ENCODE measurements at regions not wholly inside any gene's neighbourhood (a gene's known extent, or its start where the extent isn't known, plus 50 kb on each side); places are given as distances from the start of the nearest gene placed in this dataset.

DNA sequence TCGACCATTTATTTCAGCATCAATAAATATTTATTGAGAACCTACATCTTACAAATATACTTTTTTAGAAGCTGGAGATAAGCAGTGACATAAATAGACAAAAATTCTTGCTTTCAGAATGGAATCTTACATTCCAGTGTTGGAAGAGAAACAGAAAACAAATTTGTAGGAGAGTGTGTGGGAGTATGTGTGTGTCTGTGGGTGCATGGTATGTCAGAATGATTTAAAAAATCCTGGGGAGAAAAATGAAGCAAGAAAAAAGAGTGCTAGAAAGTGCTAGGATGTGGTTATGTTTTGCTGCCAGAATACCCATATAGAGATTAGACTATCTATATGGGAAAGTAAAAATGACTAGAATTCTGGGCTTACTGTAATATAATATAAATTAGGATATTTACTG lies 561.7 kb upstream of the SGO1 start:
- Histone ChIP-seq H3K9me2 (ENCODE audit: insufficient read depth) (no peaks in the 10 kb centered on the region), H3K4me1 (ENCODE audit: insufficient read depth) (peaks cover 13% of the 10 kb centered on the region), H3F3A (replicated peaks; ENCODE audit: low read depth) (no peaks in the 10 kb centered on the region), H3K4me3 (no peak overlapping the region), H4K20me1 (replicated peaks; ENCODE audit: insufficient read depth) (no peaks in the 10 kb centered on the region), H3K79me2 (replicated peaks; ENCODE audit: insufficient read depth) (no peaks in the 10 kb centered on the region), H2AFZ (no peak overlapping the region), H3K4me2 (no peak overlapping the region), H3K36me3 (ENCODE audit: insufficient read depth) (no peaks in the 10 kb centered on the region), H3K27ac (ENCODE audit: low read depth) (no peak overlapping the region), H3K27me3 (ENCODE audit: insufficient read depth) (no peaks in the 10 kb centered on the region)
- H3K4me3 Mint-ChIP-seq = no peak overlapping the region
- no peaks in the 10 kb centered on the region for H3K9me3 Mint-ChIP-seq
- TF ChIP-seq, protein P1, sequence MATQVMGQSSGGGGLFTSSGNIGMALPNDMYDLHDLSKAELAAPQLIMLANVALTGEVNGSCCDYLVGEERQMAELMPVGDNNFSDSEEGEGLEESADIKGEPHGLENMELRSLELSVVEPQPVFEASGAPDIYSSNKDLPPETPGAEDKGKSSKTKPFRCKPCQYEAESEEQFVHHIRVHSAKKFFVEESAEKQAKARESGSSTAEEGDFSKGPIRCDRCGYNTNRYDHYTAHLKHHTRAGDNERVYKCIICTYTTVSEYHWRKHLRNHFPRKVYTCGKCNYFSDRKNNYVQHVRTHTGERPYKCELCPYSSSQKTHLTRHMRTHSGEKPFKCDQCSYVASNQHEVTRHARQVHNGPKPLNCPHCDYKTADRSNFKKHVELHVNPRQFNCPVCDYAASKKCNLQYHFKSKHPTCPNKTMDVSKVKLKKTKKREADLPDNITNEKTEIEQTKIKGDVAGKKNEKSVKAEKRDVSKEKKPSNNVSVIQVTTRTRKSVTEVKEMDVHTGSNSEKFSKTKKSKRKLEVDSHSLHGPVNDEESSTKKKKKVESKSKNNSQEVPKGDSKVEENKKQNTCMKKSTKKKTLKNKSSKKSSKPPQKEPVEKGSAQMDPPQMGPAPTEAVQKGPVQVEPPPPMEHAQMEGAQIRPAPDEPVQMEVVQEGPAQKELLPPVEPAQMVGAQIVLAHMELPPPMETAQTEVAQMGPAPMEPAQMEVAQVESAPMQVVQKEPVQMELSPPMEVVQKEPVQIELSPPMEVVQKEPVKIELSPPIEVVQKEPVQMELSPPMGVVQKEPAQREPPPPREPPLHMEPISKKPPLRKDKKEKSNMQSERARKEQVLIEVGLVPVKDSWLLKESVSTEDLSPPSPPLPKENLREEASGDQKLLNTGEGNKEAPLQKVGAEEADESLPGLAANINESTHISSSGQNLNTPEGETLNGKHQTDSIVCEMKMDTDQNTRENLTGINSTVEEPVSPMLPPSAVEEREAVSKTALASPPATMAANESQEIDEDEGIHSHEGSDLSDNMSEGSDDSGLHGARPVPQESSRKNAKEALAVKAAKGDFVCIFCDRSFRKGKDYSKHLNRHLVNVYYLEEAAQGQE (IDR thresholded peaks at IDR 0.05; ENCODE audit: unreplicated experiment) = no peak
- no peak for TF ChIP-seq STAT1 (IDR thresholded peaks at IDR 0.05; ENCODE audit: unreplicated experiment)
- TF ChIP-seq CREB1 (CRISPR knock-in tag; IDR thresholded peaks at IDR 0.05; ENCODE audit: low read depth) = no peak
- TF ChIP-seq, protein P2, sequence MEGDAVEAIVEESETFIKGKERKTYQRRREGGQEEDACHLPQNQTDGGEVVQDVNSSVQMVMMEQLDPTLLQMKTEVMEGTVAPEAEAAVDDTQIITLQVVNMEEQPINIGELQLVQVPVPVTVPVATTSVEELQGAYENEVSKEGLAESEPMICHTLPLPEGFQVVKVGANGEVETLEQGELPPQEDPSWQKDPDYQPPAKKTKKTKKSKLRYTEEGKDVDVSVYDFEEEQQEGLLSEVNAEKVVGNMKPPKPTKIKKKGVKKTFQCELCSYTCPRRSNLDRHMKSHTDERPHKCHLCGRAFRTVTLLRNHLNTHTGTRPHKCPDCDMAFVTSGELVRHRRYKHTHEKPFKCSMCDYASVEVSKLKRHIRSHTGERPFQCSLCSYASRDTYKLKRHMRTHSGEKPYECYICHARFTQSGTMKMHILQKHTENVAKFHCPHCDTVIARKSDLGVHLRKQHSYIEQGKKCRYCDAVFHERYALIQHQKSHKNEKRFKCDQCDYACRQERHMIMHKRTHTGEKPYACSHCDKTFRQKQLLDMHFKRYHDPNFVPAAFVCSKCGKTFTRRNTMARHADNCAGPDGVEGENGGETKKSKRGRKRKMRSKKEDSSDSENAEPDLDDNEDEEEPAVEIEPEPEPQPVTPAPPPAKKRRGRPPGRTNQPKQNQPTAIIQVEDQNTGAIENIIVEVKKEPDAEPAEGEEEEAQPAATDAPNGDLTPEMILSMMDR (conservative IDR thresholded peaks at IDR 0.05; ENCODE audit: low read depth in 2 of 2) = no peak
- no peak for TF ChIP-seq EZH2phosphoT487 (IDR thresholded peaks at IDR 0.05; ENCODE audit: unreplicated experiment)
- no peak for TF ChIP-seq EZH2 (IDR thresholded peaks at IDR 0.05; ENCODE audit: low read depth, unreplicated experiment)
- TF ChIP-seq, protein P3, sequence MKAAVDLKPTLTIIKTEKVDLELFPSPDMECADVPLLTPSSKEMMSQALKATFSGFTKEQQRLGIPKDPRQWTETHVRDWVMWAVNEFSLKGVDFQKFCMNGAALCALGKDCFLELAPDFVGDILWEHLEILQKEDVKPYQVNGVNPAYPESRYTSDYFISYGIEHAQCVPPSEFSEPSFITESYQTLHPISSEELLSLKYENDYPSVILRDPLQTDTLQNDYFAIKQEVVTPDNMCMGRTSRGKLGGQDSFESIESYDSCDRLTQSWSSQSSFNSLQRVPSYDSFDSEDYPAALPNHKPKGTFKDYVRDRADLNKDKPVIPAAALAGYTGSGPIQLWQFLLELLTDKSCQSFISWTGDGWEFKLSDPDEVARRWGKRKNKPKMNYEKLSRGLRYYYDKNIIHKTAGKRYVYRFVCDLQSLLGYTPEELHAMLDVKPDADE (IDR thresholded peaks at IDR 0.05) = no peak
- no peak for TF ChIP-seq NANOG (IDR thresholded peaks at IDR 0.05; ENCODE audit: borderline replicate concordance)
- TF ChIP-seq, protein P4, sequence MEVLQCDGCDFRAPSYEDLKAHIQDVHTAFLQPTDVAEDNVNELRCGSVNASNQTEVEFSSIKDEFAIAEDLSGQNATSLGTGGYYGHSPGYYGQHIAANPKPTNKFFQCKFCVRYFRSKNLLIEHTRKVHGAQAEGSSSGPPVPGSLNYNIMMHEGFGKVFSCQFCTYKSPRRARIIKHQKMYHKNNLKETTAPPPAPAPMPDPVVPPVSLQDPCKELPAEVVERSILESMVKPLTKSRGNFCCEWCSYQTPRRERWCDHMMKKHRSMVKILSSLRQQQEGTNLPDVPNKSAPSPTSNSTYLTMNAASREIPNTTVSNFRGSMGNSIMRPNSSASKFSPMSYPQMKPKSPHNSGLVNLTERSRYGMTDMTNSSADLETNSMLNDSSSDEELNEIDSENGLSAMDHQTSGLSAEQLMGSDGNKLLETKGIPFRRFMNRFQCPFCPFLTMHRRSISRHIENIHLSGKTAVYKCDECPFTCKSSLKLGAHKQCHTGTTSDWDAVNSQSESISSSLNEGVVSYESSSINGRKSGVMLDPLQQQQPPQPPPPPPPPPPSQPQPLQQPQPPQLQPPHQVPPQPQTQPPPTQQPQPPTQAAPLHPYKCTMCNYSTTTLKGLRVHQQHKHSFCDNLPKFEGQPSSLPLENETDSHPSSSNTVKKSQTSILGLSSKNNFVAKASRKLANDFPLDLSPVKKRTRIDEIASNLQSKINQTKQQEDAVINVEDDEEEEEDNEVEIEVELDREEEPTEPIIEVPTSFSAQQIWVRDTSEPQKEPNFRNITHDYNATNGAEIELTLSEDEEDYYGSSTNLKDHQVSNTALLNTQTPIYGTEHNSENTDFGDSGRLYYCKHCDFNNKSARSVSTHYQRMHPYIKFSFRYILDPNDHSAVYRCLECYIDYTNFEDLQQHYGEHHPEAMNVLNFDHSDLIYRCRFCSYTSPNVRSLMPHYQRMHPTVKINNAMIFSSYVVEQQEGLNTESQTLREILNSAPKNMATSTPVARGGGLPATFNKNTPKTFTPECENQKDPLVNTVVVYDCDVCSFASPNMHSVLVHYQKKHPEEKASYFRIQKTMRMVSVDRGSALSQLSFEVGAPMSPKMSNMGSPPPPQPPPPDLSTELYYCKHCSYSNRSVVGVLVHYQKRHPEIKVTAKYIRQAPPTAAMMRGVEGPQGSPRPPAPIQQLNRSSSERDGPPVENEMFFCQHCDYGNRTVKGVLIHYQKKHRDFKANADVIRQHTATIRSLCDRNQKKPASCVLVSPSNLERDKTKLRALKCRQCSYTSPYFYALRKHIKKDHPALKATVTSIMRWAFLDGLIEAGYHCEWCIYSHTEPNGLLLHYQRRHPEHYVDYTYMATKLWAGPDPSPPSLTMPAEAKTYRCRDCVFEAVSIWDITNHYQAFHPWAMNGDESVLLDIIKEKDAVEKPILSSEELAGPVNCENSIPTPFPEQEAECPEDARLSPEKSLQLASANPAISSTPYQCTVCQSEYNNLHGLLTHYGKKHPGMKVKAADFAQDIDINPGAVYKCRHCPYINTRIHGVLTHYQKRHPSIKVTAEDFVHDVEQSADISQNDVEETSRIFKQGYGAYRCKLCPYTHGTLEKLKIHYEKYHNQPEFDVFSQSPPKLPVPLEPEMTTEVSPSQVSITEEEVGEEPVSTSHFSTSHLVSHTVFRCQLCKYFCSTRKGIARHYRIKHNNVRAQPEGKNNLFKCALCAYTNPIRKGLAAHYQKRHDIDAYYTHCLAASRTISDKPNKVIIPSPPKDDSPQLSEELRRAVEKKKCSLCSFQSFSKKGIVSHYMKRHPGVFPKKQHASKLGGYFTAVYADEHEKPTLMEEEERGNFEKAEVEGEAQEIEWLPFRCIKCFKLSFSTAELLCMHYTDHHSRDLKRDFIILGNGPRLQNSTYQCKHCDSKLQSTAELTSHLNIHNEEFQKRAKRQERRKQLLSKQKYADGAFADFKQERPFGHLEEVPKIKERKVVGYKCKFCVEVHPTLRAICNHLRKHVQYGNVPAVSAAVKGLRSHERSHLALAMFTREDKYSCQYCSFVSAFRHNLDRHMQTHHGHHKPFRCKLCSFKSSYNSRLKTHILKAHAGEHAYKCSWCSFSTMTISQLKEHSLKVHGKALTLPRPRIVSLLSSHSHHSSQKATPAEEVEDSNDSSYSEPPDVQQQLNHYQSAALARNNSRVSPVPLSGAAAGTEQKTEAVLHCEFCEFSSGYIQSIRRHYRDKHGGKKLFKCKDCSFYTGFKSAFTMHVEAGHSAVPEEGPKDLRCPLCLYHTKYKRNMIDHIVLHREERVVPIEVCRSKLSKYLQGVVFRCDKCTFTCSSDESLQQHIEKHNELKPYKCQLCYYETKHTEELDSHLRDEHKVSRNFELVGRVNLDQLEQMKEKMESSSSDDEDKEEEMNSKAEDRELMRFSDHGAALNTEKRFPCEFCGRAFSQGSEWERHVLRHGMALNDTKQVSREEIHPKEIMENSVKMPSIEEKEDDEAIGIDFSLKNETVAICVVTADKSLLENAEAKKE (CRISPR knock-in tag; IDR thresholded peaks at IDR 0.05) = no peak
- no peak for TF ChIP-seq ZNF114 (CRISPR knock-in tag; IDR thresholded peaks at IDR 0.05)
- TF ChIP-seq ZNF331 (CRISPR knock-in tag; IDR thresholded peaks at IDR 0.05; ENCODE audit: low read depth) = no peak
- no peak for ATAC-seq
- no peaks in the 10 kb centered on the region for H3K27me3 Mint-ChIP-seq (ENCODE audit: insufficient read depth, low read depth, poor library complexity)
- no peaks in the 10 kb centered on the region for H3K36me3 Mint-ChIP-seq (ENCODE audit: low read depth)
- DNase-seq (ENCODE audit: low spot score) = no peak
- no peak overlapping the region for H3K27ac Mint-ChIP-seq
- H3K4me1 Mint-ChIP-seq = peaks cover 20% of the 10 kb centered on the region
